ENCODE measurements at regions not wholly inside any gene's neighbourhood (a gene's known extent, or its start where the extent isn't known, plus 50 kb on each side); places are given as distances from the start of the nearest gene placed in this dataset.

DNA sequence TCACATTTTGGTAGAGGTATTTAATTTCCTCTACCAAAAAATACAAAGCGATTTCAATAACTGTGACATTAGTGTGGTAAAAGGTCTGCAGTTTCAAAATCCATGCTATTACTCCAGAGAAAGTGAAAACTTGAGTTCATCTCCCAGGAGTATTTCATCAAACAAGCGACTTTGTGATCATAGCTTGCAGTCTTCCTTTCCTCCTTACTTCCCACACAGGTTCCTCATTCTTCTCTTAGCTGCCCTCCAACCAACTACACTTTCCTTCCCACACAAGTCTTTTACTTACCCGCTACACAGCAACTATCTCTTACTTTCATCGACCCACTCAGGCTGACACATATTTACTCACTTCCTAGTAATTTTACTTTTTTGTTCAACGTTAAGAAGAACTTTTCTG, 413.4 kb upstream of the USP15 start:
- TF ChIP-seq EZH2phosphoT487 (IDR thresholded peaks at IDR 0.05; ENCODE audit: insufficient read depth, low read depth) (no peak), EZH2 (IDR thresholded peaks at IDR 0.05; ENCODE audit: insufficient read depth, poor library complexity, severe bottlenecking) (no peak)
